Fibroblast of the aortic adventitia (primary cell): ENCODE measurements at regions not wholly inside any gene's neighbourhood (a gene's known extent, or its start where the extent isn't known, plus 50 kb on each side); places are given as distances from the start of the nearest gene placed in this dataset.

Experiments used
- DNase-seq: peaks from one replicate; pipeline ENCODE4 v3.0.0-alpha.2; 2010; ENCODE audit warnings: low read depth
- H3K4me3 ChIP-seq: 2 replicates; pipeline ENCODE4 v1.5.1; 2011; ENCODE audit warnings: low read depth, mild to moderate bottlenecking, control low read depth, low read length, moderate library complexity
- TF ChIP-seq, protein P1 (sequence below): IDR thresholded peaks from 2 replicates; pipeline ENCODE4 v1.5.1; 2011; ENCODE audit warnings: mild to moderate bottlenecking, low read length, control low read depth, inconsistent platforms; ENCODE audit not compliant: insufficient read depth

DNA sequence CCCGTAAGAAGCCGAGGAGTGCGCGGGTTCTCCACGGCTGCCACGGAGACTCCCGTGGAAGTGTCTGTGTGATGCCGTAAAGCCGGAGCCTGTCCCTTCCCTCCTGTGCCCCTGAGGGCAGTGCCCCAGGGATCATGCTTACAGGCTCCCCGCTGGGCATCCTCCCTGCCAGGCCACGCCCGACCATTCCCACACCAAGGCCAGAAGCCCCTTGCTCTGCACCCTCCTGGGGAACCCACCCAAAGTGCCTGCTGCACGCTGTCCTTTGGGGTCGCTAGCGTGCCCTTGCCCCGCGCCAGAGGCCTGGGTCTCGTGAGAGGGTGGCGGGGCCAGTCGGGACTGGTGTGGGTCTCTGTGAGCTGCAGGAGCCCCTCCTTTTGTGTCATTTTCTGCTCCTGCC is 228.5 kb upstream of the C1orf174 start:
- DNase-seq = no peak
- H3K4me3 ChIP-seq = no peak overlapping the region
- TF ChIP-seq, protein P1, sequence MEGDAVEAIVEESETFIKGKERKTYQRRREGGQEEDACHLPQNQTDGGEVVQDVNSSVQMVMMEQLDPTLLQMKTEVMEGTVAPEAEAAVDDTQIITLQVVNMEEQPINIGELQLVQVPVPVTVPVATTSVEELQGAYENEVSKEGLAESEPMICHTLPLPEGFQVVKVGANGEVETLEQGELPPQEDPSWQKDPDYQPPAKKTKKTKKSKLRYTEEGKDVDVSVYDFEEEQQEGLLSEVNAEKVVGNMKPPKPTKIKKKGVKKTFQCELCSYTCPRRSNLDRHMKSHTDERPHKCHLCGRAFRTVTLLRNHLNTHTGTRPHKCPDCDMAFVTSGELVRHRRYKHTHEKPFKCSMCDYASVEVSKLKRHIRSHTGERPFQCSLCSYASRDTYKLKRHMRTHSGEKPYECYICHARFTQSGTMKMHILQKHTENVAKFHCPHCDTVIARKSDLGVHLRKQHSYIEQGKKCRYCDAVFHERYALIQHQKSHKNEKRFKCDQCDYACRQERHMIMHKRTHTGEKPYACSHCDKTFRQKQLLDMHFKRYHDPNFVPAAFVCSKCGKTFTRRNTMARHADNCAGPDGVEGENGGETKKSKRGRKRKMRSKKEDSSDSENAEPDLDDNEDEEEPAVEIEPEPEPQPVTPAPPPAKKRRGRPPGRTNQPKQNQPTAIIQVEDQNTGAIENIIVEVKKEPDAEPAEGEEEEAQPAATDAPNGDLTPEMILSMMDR = no peak

DNA sequence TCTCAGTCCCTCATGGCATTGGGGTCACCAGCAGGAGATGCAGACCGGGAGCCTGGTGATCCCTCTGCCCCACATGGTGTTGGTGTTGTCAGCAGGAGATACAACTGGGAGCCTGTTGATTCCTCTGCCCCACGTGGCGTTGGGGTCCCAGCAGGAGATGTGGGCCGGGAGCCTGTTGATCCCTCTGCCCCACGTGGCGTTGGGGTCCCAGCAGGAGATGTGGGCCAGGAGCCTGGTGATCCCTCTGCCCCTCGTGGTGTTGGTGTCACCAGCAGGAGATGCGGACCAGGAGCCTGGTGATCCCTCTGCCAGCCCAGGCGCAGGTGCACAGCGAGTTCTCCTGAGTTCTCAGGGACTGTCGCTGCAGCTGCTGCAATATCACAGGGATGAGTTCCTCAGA is 229.6 kb upstream of the C1orf174 start:
- no peak for DNase-seq
- TF ChIP-seq, protein P1 = no peak
- H3K4me3 ChIP-seq = no peak overlapping the region

DNA sequence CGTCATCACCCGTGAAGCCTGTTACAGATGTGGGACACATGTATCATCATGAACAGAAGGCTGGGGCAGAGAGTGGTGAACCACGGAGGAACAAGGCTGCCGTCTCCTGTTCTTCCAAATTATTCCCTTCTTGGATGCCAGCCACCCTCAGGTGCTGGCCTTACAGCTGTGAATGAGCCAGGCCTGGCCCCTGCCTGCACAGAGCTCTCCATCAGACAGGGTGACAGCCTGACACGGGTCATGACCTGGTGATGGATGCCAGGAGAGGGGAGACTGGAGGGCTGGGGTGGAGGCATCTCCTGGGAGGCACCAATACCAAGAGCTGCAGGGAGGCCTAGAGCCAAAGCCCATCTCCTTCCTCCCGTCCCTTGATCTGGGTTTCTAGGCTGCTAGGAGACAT is 230.0 kb upstream of the C1orf174 start:
- TF ChIP-seq, protein P1 = no peak
- H3K4me3 ChIP-seq = no peak overlapping the region
- no peak for DNase-seq

DNA sequence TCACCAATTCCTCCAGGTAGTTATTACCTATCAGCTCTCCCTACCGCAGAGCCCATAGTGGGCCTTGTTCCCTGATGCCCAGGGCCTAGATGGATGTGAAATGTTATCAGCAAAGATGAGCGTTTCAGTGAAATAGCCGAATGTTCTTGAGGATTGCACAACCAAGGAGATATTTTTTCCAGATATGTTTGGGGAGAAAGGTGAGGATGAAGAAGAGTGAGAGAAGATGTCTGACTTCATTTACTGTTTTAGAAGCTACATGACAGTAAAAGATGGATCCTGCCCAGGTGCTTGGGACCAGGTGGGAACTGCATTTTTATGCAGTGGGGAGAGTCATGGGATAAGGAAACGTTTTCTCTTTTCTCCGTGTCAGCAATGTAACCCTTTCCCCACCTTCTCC is 231.7 kb upstream of the C1orf174 start:
- H3K4me3 ChIP-seq = no peak overlapping the region
- TF ChIP-seq, protein P1 = no peak
- DNase-seq = no peak

DNA sequence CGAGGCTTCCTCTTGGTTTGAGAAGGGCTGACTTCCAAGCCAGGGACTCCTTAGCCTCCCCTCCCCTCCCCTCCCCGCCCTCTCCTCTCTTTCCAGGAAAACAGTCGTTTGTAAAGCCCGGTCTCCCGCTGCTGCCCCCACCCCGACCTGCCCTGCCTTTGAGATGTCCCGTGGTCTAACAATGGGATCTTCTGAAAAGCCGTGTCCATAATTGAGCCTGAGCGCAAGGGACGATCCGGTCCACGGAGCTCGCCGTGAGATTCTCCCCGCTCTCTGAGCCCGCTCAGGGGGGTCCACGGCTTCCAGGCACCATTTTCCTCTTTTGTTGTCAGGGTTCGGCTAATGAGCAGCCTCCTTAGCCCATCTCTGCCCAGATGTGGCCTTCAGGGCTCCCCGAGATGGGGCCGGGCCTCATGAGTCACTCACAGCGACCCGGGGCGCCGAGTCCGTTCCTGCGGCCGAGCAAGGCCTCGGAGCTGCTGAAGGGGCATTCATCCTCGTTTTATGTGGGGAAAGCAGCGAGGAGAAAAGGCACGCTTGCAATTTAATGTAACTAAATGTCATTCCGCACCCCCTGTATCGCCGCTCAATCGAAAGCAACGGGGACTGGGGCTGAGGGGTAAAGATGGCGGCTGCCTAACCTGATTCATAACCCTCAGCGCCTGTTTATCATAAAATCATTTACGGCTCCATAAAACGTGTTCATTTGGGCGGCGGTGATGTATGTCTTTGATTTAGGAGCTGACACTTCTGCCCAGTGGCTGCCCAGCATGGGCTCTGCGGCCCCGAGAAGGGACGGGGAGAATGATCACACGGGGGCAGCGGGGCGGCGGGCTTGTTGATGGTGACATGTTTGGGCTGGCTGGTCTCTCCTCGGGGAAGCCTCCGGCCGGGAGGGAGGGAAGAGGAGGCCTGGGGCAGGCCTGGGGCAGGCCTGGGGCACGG is 232.6 kb upstream of the C1orf174 start:
- no peak for DNase-seq

DNA sequence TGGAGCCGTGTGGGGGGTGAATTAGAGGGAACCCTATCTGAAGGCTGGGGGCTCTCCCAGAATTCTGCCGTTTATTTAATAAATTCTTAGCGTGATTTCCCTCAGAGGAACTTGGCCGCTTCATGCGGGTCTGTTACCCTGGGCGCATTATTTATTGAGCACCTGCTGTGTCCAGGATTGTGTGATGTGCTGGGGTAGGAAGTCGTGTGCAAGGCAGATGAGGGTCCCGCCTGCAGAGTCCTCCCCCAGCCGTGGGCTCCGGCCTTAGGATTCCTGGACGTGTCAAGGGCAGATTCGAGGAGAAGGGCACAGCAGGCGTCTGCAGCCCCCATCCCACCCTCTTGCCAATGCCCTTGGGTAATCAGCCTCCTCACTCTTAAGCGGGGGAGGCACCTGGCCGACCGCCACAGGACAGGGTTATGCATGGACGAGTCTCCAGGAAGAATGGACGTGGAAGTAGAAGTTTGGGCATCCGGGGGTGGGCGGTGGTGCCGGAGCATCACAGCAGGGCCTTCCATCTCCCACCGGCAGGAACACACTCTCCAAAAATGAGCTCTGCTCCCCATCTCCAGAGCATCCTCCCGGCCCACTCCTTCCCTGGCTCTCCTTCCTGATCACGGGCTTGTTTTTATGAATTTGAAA is 233.3 kb upstream of the C1orf174 start:
- TF ChIP-seq, protein P1 = no peak
- DNase-seq = no peak
- H3K4me3 ChIP-seq = no peak overlapping the region

More for the DNA sequence above, 232.6 kb upstream of the C1orf174 start:
- no peak overlapping the region for H3K4me3 ChIP-seq
- TF ChIP-seq, protein P1 = no peak
